ENCODE measurements at regions not wholly inside any gene's neighbourhood (a gene's known extent, or its start where the extent isn't known, plus 50 kb on each side); places are given as distances from the start of the nearest gene placed in this dataset.

- TF ChIP-seq CTCF (IDR thresholded peaks at IDR 0.05; ENCODE audit: low read depth, low read length, poor library complexity, severe bottlenecking) = no peak
- no peak for TF ChIP-seq EZH2phosphoT487 (IDR thresholded peaks at IDR 0.05; ENCODE audit: borderline replicate concordance, low read length)
- H3K27me3 ChIP-seq (ENCODE audit: control insufficient read depth, low read length) = 0 out of 2 replicates have a peak, but pooled peaks cover 3% of the 10 kb centered on the region
- no peak overlapping the region for H3K4me2 ChIP-seq (ENCODE audit: low read length)
- no peaks in the 10 kb centered on the region for H3F3A ChIP-seq (ENCODE audit: control insufficient read depth, insufficient read depth)
- no peak overlapping the region for H3K27ac ChIP-seq (ENCODE audit: low read depth, low read length)
- H3K79me2 ChIP-seq (ENCODE audit: control insufficient read depth, low read length) = no peaks in the 10 kb centered on the region
- H3K9me2 ChIP-seq (replicated peaks; ENCODE audit: control insufficient read depth, low read length) = no peaks in the 10 kb centered on the region
- H3K4me1 ChIP-seq (ENCODE audit: control insufficient read depth, low read length) = no peaks in the 10 kb centered on the region
- H3K4me3 ChIP-seq (ENCODE audit: low read length) = no peak overlapping the region
- no peaks in the 10 kb centered on the region for H3K9me3 ChIP-seq (ENCODE audit: control insufficient read depth, insufficient read depth, low read length)
- no peaks in the 10 kb centered on the region for H3K36me3 ChIP-seq (ENCODE audit: control insufficient read depth, low read length)
- no peaks in the 10 kb centered on the region for H4K20me1 ChIP-seq (ENCODE audit: control insufficient read depth, insufficient read depth, low read depth, low read length)
Measured at GRCh38 chr6:40815731-40816130, 223.3 kb downstream of the UNC5CL start.

- no peaks in the 10 kb centered on the region for H3K79me2 ChIP-seq (ENCODE audit: control insufficient read depth, low read length)
- no peak overlapping the region for H3K4me3 ChIP-seq (ENCODE audit: low read length)
Measured at GRCh38 chr6:40810171-40810570, 223.0 kb upstream of the LRFN2 start.

GRCh38 chr6:40809627-40810026 is 222.5 kb upstream of the LRFN2 start:
- TF ChIP-seq EZH2phosphoT487 (IDR thresholded peaks at IDR 0.05; ENCODE audit: borderline replicate concordance, low read length) (no peak), CTCF (IDR thresholded peaks at IDR 0.05; ENCODE audit: low read depth, low read length, poor library complexity, severe bottlenecking) (no peak)
- peaks cover 5% of the 10 kb centered on the region; the same call in 1 of the 2 replicates for H3K27me3 ChIP-seq (ENCODE audit: control insufficient read depth, low read length)
- peaks cover 1% of the 10 kb centered on the region for H3K4me1 ChIP-seq (ENCODE audit: control insufficient read depth, low read length)
- H3K79me2 ChIP-seq (ENCODE audit: control insufficient read depth, low read length) = no peaks in the 10 kb centered on the region
- H3K27ac ChIP-seq (ENCODE audit: low read depth, low read length) = no peak overlapping the region
- H3F3A ChIP-seq (ENCODE audit: control insufficient read depth, insufficient read depth) = no peaks in the 10 kb centered on the region
- H3K4me3 ChIP-seq (ENCODE audit: low read length) = no peak overlapping the region
- no peaks in the 10 kb centered on the region for H3K9me2 ChIP-seq (replicated peaks; ENCODE audit: control insufficient read depth, low read length)
- H3K4me2 ChIP-seq (ENCODE audit: low read length) = no peak overlapping the region
- no peaks in the 10 kb centered on the region for H3K9me3 ChIP-seq (ENCODE audit: control insufficient read depth, insufficient read depth, low read length)
- no peaks in the 10 kb centered on the region for H4K20me1 ChIP-seq (ENCODE audit: control insufficient read depth, insufficient read depth, low read depth, low read length)
- H3K36me3 ChIP-seq (ENCODE audit: control insufficient read depth, low read length) = no peaks in the 10 kb centered on the region

More at GRCh38 chr6:40810171-40810570, 223.0 kb upstream of the LRFN2 start:
- Histone ChIP-seq H3K27me3 (ENCODE audit: control insufficient read depth, low read length) (peaks cover 5% of the 10 kb centered on the region; the same call in 1 of the 2 replicates), H3K9me2 (replicated peaks; ENCODE audit: control insufficient read depth, low read length) (no peaks in the 10 kb centered on the region), H3K27ac (ENCODE audit: low read depth, low read length) (no peak overlapping the region), H3K4me1 (ENCODE audit: control insufficient read depth, low read length) (no peaks in the 10 kb centered on the region), H3K36me3 (ENCODE audit: control insufficient read depth, low read length) (no peaks in the 10 kb centered on the region), H4K20me1 (ENCODE audit: control insufficient read depth, insufficient read depth, low read depth, low read length) (no peaks in the 10 kb centered on the region), H3K9me3 (ENCODE audit: control insufficient read depth, insufficient read depth, low read length) (no peaks in the 10 kb centered on the region), H3F3A (ENCODE audit: control insufficient read depth, insufficient read depth) (no peaks in the 10 kb centered on the region), H3K4me2 (ENCODE audit: low read length) (no peak overlapping the region)
- TF ChIP-seq CTCF (IDR thresholded peaks at IDR 0.05; ENCODE audit: low read depth, low read length, poor library complexity, severe bottlenecking) = no peak
- TF ChIP-seq EZH2phosphoT487 (IDR thresholded peaks at IDR 0.05; ENCODE audit: borderline replicate concordance, low read length) = no peak

All from DOHH2 (cell line).